GM18858 (cell line): ENCODE measurements at regions not wholly inside any gene's neighbourhood (a gene's known extent, or its start where the extent isn't known, plus 50 kb on each side); places are given as distances from the start of the nearest gene placed in this dataset.

Experiments
- ATAC-seq: cut with Tn5 transposase; IDR thresholded peaks from one replicate; pipeline ENCODE4 v1.9.1; 2021; ENCODE audit not compliant: unreplicated experiment

GRCh38 chrX:68930542-68931317 lies 101.9 kb downstream of the EFNB1 start:
- ATAC-seq: no peak

GRCh38 chrX:68929332-68930150 lies 100.7 kb downstream of the EFNB1 start:
- ATAC-seq: no peak

GRCh38 chrX:68928401-68928800 lies 99.6 kb downstream of the EFNB1 start:
- no peak for ATAC-seq

- ATAC-seq: no peak
Measured at GRCh38 chrX:68927178-68927577, 98.4 kb downstream of the EFNB1 start.

GRCh38 chrX:68923147-68923546 lies 94.3 kb downstream of the EFNB1 start:
- ATAC-seq: no peak

- ATAC-seq: no peak
Measured at GRCh38 chrX:68922013-68922412, 93.2 kb downstream of the EFNB1 start.

GRCh38 chrX:68920561-68920960 lies 91.7 kb downstream of the EFNB1 start:
- no peak for ATAC-seq

GRCh38 chrX:68919707-68920106 lies 90.9 kb downstream of the EFNB1 start:
- ATAC-seq: no peak

GRCh38 chrX:68918202-68918601 lies 89.4 kb downstream of the EFNB1 start:
- no peak for ATAC-seq

- no peak for ATAC-seq
Measured at GRCh38 chrX:68917799-68918198, 89.0 kb downstream of the EFNB1 start.

GRCh38 chrX:68916891-68917290 lies 88.1 kb downstream of the EFNB1 start:
- ATAC-seq: no peak

- no peak for ATAC-seq
Measured at GRCh38 chrX:68915778-68916177, 87.0 kb downstream of the EFNB1 start.

- ATAC-seq: no peak
Measured at GRCh38 chrX:68914479-68914946, 85.7 kb downstream of the EFNB1 start.

- no peak for ATAC-seq
Measured at GRCh38 chrX:68913249-68913547, 84.4 kb downstream of the EFNB1 start.

- no peak for ATAC-seq
Measured at GRCh38 chrX:68912113-68912512, 83.3 kb downstream of the EFNB1 start.

- ATAC-seq: no peak
Measured at GRCh38 chrX:68910731-68911428, 82.1 kb downstream of the EFNB1 start.

GRCh38 chrX:68909945-68910344 lies 81.1 kb downstream of the EFNB1 start:
- no peak for ATAC-seq

- ATAC-seq: no peak
Measured at GRCh38 chrX:68908071-68908470, 79.2 kb downstream of the EFNB1 start.

GRCh38 chrX:68902706-68903504 lies 74.1 kb downstream of the EFNB1 start:
- no peak for ATAC-seq

- no peak for ATAC-seq
Measured at GRCh38 chrX:68901519-68901918, 72.7 kb downstream of the EFNB1 start.

GRCh38 chrX:68898598-68898997 lies 69.8 kb downstream of the EFNB1 start:
- ATAC-seq: no peak
